DND-41 (cell line): ENCODE measurements at regions not wholly inside any gene's neighbourhood (a gene's known extent, or its start where the extent isn't known, plus 50 kb on each side); places are given as distances from the start of the nearest gene placed in this dataset.
A peak's percentile ranks its signal among the peaks of the same experiment; 100 is the strongest.
"Not testable (repeated sequence)": the region's sequence is repeated elsewhere in the genome, so short reads cannot be mapped to it uniquely, and the experiment has no call there.

Source experiments
- ATAC-seq: fragments of 200-7000 bp; cut with Tn5 transposase; 3 replicates; pipeline ENCODE4 v1.9.1; 2021; ENCODE audit warnings: low read depth; ENCODE audit not compliant: insufficient read depth
- DNase-seq: peaks from one replicate; pipeline ENCODE4 v3.0.0-alpha.2; 2020
- H2AFZ ChIP-seq: 2 replicates; pipeline ENCODE4 v1.6.0; 2012; ENCODE audit warnings: low read depth, low read length
- H3K27ac ChIP-seq: 2 replicates; pipeline ENCODE4 v1.5.1; 2012; ENCODE audit warnings: low read length, inconsistent platforms
- H3K27me3 ChIP-seq: fragments of 200-600 bp; sonication (generic); 2 replicates; pipeline ENCODE4 v1.6.0; 2012; ENCODE audit warnings: low read length, mild to moderate bottlenecking, inconsistent platforms; ENCODE audit not compliant: insufficient read depth, poor library complexity
- H3K36me3 ChIP-seq: 2 replicates; pipeline ENCODE4 v1.5.1; 2012; ENCODE audit warnings: low read length, inconsistent platforms; ENCODE audit not compliant: insufficient read depth
- H3K4me1 ChIP-seq: 2 replicates; pipeline ENCODE4 v1.5.1; 2012; ENCODE audit warnings: mild to moderate bottlenecking, low read length; ENCODE audit not compliant: insufficient read depth
- H3K4me2 ChIP-seq: 2 replicates; pipeline ENCODE4 v1.6.0; 2012; ENCODE audit warnings: mild to moderate bottlenecking, moderate library complexity, low read length, inconsistent platforms; ENCODE audit not compliant: insufficient read depth
- H3K4me3 ChIP-seq, 2 experiments: fragments of 200-600 bp in 1 of 2; shearing (Covaris generic) in 1 of 2; 2 replicates each; pipeline ENCODE4 v1.5.1; 2012 to 2016; ENCODE audit warnings: inconsistent platforms in 2 of 2, low read length in 2 of 2, mild to moderate bottlenecking in 2 of 2, low read depth in 1 of 2, moderate library complexity in 1 of 2
- H3K79me2 ChIP-seq: 2 replicates; pipeline ENCODE4 v1.6.0; 2012; ENCODE audit warnings: low read length, inconsistent platforms; ENCODE audit not compliant: insufficient read depth
- H3K9ac ChIP-seq: 2 replicates; pipeline ENCODE4 v1.6.0; 2012; ENCODE audit warnings: low read depth, mild to moderate bottlenecking, inconsistent platforms, low read length, moderate library complexity
- H3K9me3 ChIP-seq: 2 replicates; pipeline ENCODE4 v1.5.1; 2012; ENCODE audit warnings: low read length, moderate library complexity, mild to moderate bottlenecking, inconsistent platforms; ENCODE audit not compliant: insufficient read depth, severe bottlenecking
- H4K20me1 ChIP-seq: 2 replicates; pipeline ENCODE4 v1.6.0; 2012; ENCODE audit warnings: low read length; ENCODE audit not compliant: insufficient read depth

GRCh38 chr3:195989921-195990840, 81.8 kb upstream of the TNK2 start:
- DNase-seq = peak; percentile 95
- ATAC-seq = peak; percentile 89
- not testable (repeated sequence) for H3K9me3 ChIP-seq, H4K20me1 ChIP-seq, H3K36me3 ChIP-seq, H3K27me3 ChIP-seq
- Histone ChIP-seq H3K9ac (peak overlapping the region; percentile 90), H2AFZ (peak overlapping the region; percentile 75), H3K4me3 (peak overlapping the region; percentile 69 to 77; a peak in 3 of 4 replicates), H3K27ac (peak overlapping the region; percentile 67), H3K79me2 (peaks cover 22% of the 10 kb centered on the region), H3K4me1 (peaks cover 13% of the 10 kb centered on the region), H3K4me2 (peak overlapping the region; percentile 64)

DNA sequence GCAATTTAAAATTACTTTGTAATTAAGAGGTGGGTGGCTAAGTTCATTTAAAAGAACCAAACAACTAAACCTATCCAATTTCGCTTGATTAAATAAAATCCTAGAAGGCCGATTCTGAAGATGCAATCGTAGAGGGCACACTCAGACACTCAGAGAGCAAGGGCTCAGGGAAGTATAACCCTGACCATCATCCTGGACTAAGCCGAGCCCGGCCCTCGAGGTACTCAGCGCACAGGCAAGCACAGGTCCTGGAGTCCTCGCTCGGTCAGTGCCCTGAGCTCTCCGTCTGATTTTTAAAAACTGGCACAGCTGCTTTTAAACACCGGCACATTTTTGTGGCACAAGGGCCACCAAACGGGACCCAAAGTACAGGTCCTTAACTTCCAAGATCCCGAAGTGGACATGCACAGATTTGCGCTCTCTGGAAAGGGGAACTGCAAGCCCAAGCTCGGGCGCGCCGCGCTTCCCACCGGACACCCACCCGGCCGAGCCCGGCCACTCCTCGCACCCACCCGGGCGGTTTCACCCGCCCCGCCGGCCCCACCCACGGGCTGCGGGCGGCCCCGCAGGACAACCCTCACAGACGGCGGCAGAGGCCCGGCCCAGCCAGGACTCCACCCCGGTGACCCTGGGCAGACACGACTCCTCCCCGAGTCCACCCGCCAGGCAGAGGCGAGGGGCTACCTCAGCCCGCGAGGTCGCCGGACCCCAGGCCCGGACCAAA, 81.0 kb upstream of the TNK2 start:
- H2AFZ ChIP-seq, H3K36me3 ChIP-seq, H3K9me3 ChIP-seq, H4K20me1 ChIP-seq, H3K27ac ChIP-seq, H3K27me3 ChIP-seq: not testable (repeated sequence)
- ATAC-seq (peak; percentile 20), DNase-seq (peak; percentile 35)
- Histone ChIP-seq H3K4me2 (peak overlapping the region; percentile 66), H3K9ac (peak overlapping the region; percentile 90), H3K79me2 (peaks cover 22% of the 10 kb centered on the region), H3K4me3 (peak overlapping the region; percentile 43 to 69; a peak in 3 of 4 replicates), H3K4me1 (peaks cover 13% of the 10 kb centered on the region)

DNA sequence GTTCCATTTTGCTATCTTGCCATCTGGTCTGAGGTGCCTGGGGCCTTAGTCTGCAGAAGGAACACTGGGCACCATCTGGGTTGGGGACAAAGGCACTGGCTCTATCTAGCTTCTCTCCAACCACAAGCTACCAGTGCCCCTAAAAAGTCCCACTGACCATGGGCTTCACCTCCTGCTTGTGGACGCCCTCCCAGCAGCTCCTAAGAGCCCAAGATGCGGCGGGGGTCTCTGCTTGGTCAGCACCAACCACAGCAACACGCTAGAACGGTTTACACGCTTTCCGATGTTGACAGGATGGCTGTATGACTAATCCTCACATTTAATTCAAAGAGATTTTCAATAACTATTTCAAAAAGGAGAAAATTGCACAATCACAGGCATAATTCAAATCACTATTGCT, 80.4 kb upstream of the TNK2 start:
- Histone ChIP-seq H3K4me1 (peaks cover 13% of the 10 kb centered on the region), H3K36me3 (peaks cover 12% of the 10 kb centered on the region), H3K79me2 (peaks cover 22% of the 10 kb centered on the region), H3K4me2 (peak overlapping the region; percentile 66), H3K9ac (peak overlapping the region; percentile 37; the same call in 1 of the 2 replicates), H3K4me3 (peak overlapping the region in 1 of 2 experiments; percentile 53; a peak in 2 of 4 replicates)
- not testable (repeated sequence) for ATAC-seq, H3K9me3 ChIP-seq, H3K27me3 ChIP-seq, H3K27ac ChIP-seq, H4K20me1 ChIP-seq, DNase-seq, H2AFZ ChIP-seq

DNA sequence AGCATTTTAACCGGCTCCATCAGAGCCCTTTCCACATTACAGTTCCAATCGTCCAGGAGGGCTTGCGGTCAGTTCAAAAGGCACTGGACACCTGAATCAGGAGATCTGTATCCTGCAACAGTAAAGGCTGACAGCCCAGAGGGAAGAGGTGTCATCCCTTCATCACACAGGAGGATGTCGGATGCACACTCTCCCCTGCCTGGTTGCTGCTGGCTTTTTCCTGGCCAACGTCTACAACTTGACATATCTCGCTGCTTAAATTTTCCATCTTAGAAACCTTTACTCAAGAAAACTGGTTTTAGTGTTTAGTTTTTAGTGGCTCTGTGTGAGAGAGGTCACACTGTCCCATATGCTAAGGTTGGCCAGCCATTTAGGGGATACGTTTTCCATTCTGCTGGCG, 78.7 kb upstream of the TNK2 start:
- DNase-seq, H4K20me1 ChIP-seq, H3K9ac ChIP-seq, H3K4me2 ChIP-seq, H3K27me3 ChIP-seq, H3K4me3 ChIP-seq, H3K27ac ChIP-seq, H2AFZ ChIP-seq, ATAC-seq, H3K9me3 ChIP-seq: not testable (repeated sequence)
- H3K79me2 ChIP-seq = peaks cover 22% of the 10 kb centered on the region
- peaks cover 20% of the 10 kb centered on the region for H3K36me3 ChIP-seq
- peaks cover 13% of the 10 kb centered on the region for H3K4me1 ChIP-seq

GRCh38 chr3:195986576-195986975, 78.2 kb upstream of the TNK2 start:
- DNase-seq, H3K9ac ChIP-seq, H3K9me3 ChIP-seq, H4K20me1 ChIP-seq, H3K27ac ChIP-seq, ATAC-seq, H2AFZ ChIP-seq, H3K4me3 ChIP-seq, H3K27me3 ChIP-seq, H3K4me2 ChIP-seq: not testable (repeated sequence)
- H3K79me2 ChIP-seq = peaks cover 22% of the 10 kb centered on the region
- H3K4me1 ChIP-seq = peaks cover 13% of the 10 kb centered on the region
- H3K36me3 ChIP-seq = peaks cover 24% of the 10 kb centered on the region

GRCh38 chr3:195985348-195985920, 77.1 kb upstream of the TNK2 start:
- not testable (repeated sequence) for H4K20me1 ChIP-seq, H3K27ac ChIP-seq, H2AFZ ChIP-seq, H3K9me3 ChIP-seq, DNase-seq, H3K4me2 ChIP-seq, H3K27me3 ChIP-seq, H3K4me1 ChIP-seq, H3K9ac ChIP-seq, H3K4me3 ChIP-seq, ATAC-seq
- Histone ChIP-seq H3K79me2 (peaks cover 22% of the 10 kb centered on the region), H3K36me3 (peaks cover 27% of the 10 kb centered on the region)

- not testable (repeated sequence) for H3K4me1 ChIP-seq, H3K27me3 ChIP-seq, H4K20me1 ChIP-seq, H3K27ac ChIP-seq, H3K9ac ChIP-seq, H3K4me3 ChIP-seq, ATAC-seq, H3K4me2 ChIP-seq, H3K9me3 ChIP-seq, H2AFZ ChIP-seq, DNase-seq
- peaks cover 30% of the 10 kb centered on the region for H3K36me3 ChIP-seq
- H3K79me2 ChIP-seq = peaks cover 17% of the 10 kb centered on the region
Measured at GRCh38 chr3:195984392-195985030, 76.2 kb upstream of the TNK2 start.
